ENCODE measurements at regions not wholly inside any gene's neighbourhood (a gene's known extent, or its start where the extent isn't known, plus 50 kb on each side); places are given as distances from the start of the nearest gene placed in this dataset.
"Not testable (repeated sequence)": the region's sequence is repeated elsewhere in the genome, so short reads cannot be mapped to it uniquely, and the experiment has no call there.

GRCh38 chr11:57871231-57871630 lies 109.6 kb downstream of the CTNND1 start:
- DNase-seq (no peak), ATAC-seq (no peak)
- intact Hi-C loops (cut with DNase I), result no loop called here

DNA sequence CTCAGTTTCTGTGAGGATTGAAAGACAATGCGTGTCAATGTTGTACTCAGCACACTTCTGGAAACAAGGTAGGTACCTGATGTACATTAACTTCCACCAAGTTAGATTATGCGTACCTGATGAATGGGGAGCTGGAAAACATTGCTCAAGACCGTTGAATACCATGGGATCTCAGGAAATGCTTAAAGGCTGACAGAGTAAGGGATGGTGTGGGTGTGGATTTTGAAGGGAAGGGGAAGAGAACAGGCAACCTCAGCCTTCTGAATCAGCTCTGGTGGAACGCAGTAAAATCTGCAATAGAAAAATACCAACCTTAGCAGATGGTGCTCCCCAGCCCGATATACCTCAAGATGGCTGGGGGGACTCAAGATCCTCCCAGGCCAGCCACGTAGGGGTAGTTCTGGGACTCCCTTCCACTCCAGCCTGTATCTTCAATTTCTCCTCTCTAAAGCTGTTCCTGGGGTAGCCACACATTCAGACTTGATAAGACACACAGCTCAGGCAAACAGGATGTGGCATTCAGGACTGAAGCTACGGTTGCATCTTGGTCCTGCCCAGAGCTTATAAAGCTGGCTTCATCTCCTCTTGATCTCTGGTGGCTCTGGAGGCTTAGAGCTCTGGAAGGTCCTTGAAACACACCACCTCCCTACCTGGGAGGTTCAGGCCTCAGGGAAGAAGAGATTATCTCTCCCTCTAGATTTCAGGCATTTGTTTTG lies 111.8 kb downstream of the CTNND1 start:
- ATAC-seq (no peak), DNase-seq (no peak)
- intact Hi-C loops (cut with DNase I), result no loop called here

DNA sequence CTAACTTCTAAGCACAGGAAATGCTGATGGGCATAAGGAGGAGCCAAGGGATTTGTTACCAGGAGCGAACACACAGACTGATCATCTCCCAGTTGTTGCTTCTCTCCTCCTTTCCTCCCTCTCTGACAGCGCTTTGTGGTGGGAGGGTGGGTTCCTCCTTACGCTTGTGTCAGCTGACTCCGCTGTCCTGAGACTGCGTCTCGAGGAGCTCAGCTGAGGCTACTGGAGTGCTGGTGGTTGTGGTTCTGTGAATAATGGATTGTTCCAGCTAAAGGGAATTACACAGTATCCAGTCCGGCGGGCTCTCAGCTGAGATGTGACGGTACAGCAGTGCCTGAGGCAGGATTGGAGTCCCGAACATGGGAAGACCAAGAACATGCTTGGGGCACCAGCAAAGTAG lies 113.4 kb downstream of the CTNND1 start:
- intact Hi-C loops (cut with DNase I), result no loop called here

DNA sequence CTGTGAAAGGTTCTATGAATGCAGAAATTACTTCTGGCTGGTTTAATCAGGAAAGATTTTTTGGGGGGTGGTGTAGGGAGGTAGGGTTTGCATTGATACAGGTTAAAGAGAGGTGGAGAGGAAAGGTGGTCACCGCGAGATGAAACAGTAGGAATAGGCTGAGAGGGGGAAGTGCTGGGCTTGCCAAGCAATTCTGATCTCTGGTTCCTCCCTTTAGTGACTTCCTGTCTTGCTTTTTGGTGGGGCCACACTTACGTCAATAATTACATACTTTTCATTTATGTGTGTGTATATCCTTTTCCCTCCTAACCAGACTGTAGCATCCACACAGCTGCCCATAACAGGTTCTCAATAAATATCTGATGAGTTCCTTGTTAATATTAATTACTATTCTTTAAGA lies 120.0 kb downstream of the CTNND1 start:
- no peak for ATAC-seq
- no peak for DNase-seq
- intact Hi-C loops (cut with DNase I), result no loop called here

More for the DNA sequence above, 113.4 kb downstream of the CTNND1 start:
- no peak for ATAC-seq
- no peak for DNase-seq

DNA sequence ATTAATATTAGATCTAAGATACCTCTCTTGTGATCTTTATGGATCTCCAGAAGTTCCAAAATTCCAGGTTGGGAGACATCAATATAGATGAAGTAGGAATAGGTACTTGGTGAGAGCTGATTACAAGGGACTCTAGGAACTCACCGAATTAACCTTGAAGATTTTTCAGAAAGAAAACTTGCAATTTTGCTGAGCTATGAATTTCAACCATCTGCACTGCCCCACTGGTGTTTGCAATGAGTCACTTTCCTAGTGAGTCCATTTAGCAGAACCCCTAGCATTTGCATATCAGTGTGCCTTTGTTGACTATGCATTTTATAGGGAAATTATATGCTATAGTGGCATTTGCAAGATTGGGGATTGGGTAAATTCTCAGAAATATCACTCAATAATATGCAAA lies 122.0 kb downstream of the CTNND1 start:
- no peak for ATAC-seq
- intact Hi-C loops (cut with DNase I), result no loop called here
- no peak for DNase-seq

DNA sequence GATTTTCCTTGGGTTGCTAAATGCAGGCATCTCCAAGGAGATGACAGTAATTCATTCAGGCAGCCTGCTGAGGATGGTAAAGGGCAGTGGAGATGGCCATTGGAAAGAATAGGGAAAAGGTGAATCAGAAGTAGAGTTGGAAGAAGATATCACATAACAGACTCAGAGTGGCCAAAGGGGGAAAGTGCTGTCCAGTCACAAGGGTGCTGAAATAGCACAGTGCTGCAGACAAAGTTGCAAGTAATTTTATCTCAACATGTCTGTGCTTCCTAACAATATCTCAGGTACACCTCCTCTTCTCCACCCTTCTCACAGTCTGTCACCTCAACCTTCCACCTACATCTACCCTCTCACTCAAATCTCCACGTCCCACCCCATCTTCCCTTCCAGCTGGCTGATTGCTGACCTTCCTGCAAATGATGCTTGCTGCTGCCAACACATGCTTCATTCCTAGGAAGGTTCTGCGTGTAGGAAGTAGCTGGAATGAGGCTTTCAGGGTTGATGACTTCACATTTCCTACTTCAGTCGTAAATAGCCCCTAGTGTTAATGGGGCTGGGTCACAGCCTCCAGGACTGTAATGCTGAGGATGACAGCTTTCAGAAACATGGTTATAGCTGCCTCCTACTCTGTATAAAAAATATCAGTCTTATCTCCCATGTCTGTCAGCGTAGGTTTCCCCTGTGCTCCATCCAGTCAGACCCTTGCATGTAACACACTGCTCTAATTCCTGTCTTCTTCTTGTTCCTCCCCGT lies 123.9 kb downstream of the CTNND1 start:
- intact Hi-C loops (cut with DNase I), result no loop called here
- ATAC-seq (no peak), DNase-seq (no peak)

GRCh38 chr11:57888386-57888785 lies 126.8 kb downstream of the CTNND1 start:
- ATAC-seq, result no peak
- intact Hi-C loops (cut with DNase I), result no loop called here
- DNase-seq, result no peak

DNA sequence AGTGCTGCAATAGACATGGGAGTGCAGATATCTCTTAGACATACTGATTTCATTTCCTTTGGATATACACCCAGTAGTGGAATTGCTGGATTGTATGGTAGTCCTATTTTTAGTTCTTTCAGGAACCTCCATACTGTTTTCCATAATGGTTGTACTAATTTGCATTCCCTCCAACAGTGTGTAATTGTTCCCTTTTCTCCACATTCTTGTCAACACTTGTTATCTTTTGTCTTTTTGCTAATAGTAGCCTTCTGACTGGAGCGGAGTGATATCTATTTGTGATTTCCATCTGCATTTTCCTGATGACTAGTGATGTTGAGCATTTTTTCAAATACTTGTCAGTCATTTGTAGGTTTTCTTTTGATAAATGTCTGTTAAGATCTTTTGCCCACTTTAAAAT lies 128.9 kb downstream of the CTNND1 start:
- ATAC-seq, result no peak
- no peak for DNase-seq
- intact Hi-C loops (cut with DNase I), result no loop called here

- intact Hi-C loops (cut with DNase I); DNase-seq; ATAC-seq: not testable (repeated sequence)
These were observed 130.5 kb upstream of the OR9Q1 start for GRCh38 chr11:57893200-57893599.

DNA sequence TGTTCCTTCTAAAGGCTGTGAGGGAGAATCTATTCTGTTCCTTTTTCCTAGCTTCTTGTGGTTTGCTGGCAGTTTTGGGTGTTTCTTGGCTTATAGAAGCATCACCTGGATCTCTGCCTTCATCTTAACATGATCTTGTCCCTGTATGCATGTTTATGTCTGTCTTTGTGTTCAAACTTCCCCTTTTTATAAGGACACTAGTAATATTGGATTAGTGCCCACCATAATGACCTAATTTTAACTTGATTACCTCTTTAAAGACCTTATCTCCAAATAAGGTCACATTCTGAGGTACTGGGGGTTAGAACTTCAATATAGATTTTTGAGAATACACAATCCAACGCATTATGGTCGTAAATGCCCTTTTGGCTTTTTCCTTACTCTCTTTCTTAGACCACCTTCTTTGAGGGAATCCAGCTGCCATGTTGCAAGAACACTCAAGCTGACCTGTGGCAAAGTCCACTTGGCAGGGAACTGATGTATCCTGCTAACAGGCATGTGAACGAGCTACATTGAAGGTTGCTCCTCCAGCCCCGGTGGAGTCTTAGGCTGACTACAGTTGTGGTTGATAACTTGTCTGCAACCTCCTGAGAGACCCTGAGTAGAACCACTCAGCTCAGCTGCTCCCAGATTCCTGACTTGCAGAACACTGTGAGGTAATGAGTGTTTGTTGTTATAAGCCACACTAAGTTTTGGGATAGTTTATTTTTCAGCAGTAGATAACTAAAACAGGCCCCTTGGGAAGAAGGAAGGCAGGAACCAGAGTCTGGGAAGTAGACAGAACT lies 127.1 kb upstream of the OR9Q1 start:
- ATAC-seq (no peak), DNase-seq (no peak)
- intact Hi-C loops (cut with DNase I), result no loop called here

GRCh38 chr11:57899378-57899777 lies 124.3 kb upstream of the OR9Q1 start:
- no peak for DNase-seq
- intact Hi-C loops (cut with DNase I), result no loop called here
- peak in 1 of 2 donors; percentile 52 for ATAC-seq

DNA sequence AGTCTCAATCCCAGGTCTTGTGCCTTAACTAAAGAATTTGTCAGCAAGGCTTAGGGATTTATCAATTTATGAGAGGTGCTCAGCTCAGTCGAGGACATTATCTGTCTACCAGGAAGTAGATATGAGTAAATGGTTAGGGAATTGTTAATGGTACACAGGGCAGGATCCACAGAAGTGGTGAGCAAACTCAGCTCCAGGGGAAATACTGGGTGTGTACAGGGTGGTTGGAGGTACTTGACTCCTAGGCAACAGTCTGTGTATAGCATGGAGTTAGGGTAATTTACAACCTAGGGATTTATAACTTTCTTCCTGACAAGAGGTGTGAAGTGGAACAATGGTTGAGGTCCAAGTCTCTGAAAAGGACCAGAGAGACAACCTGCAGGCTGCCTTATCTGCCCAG lies 123.4 kb upstream of the OR9Q1 start:
- intact Hi-C loops (cut with DNase I), result no loop called here
- ATAC-seq (no peak), DNase-seq (no peak)

GRCh38 chr11:57901278-57901677 lies 122.4 kb upstream of the OR9Q1 start:
- ATAC-seq, result no peak
- intact Hi-C loops (cut with DNase I), result no loop called here
- DNase-seq, result no peak

GRCh38 chr11:57901756-57902155 lies 121.9 kb upstream of the OR9Q1 start:
- ATAC-seq (no peak), DNase-seq (no peak)
- intact Hi-C loops (cut with DNase I), result no loop called here

- intact Hi-C loops (cut with DNase I), result no loop called here
- no peak for ATAC-seq
These were observed 120.7 kb upstream of the OR9Q1 start for GRCh38 chr11:57903011-57903410.

GRCh38 chr11:57903441-57904123 lies 120.1 kb upstream of the OR9Q1 start:
- no peak for DNase-seq
- intact Hi-C loops (cut with DNase I), result no loop called here
- ATAC-seq, result peak in 1 of 2 donors; percentile 54

More at GRCh38 chr11:57903011-57903410, 120.7 kb upstream of the OR9Q1 start:
- DNase-seq, result no peak

- intact Hi-C loops (cut with DNase I), result no loop called here
- ATAC-seq (no peak), DNase-seq (no peak)
These were observed 119.3 kb upstream of the OR9Q1 start for GRCh38 chr11:57904376-57904775.

DNA sequence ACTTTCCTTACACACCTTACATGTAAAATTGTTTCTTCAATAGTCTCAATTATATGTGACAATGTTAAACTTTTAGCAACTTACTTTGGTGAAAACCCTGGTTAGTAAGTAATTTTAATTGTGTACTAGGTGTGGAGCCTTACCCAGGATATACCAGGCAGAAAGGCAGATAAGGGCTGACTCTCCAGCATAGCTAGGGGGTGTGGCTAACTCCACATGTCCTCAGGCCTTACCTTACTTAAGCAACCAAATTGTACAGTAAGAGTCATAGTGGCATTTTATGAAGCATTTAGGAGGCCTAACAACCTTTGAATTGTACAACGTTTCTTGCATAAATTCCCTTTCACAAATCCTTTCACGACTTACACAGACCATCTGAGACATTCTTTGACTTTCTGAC lies 118.2 kb upstream of the OR9Q1 start:
- DNase-seq (no peak), ATAC-seq (no peak)
- intact Hi-C loops (cut with DNase I), result no loop called here

GRCh38 chr11:57908399-57908798 lies 115.3 kb upstream of the OR9Q1 start:
- DNase-seq; ATAC-seq; intact Hi-C loops (cut with DNase I): not testable (repeated sequence)

Data from left cardiac atrium (tissue), 4 donors.